Trophoblast cell (in vitro differentiated cells and primary cell): ENCODE measurements at regions not wholly inside any gene's neighbourhood (a gene's known extent, or its start where the extent isn't known, plus 50 kb on each side); places are given as distances from the start of the nearest gene placed in this dataset.
A peak's percentile ranks its signal among the peaks of the same experiment; 100 is the strongest.

ENCODE experiments used
- DNase-seq, 2 donors: peaks; one replicate each; pipeline ENCODE4 v3.0.0-alpha.2; 2016
- H2AFZ ChIP-seq: 2 replicates; pipeline ENCODE4 v1.6.1; 2013; ENCODE audit warnings: low read length, moderate library complexity, mild to moderate bottlenecking; ENCODE audit not compliant: insufficient read depth, poor library complexity
- H2AK5ac ChIP-seq: 2 replicates; pipeline ENCODE4 v1.6.1; 2013; ENCODE audit warnings: mild to moderate bottlenecking, low read length
- H2BK120ac ChIP-seq: 2 replicates; pipeline ENCODE4 v1.6.1; 2013; ENCODE audit warnings: low read length, mild to moderate bottlenecking, moderate library complexity; ENCODE audit not compliant: insufficient read depth, poor library complexity
- H2BK12ac ChIP-seq: 2 replicates; pipeline ENCODE4 v1.6.1; 2013; ENCODE audit warnings: mild to moderate bottlenecking, low read length, moderate library complexity
- H2BK5ac ChIP-seq: 2 replicates; pipeline ENCODE4 v1.6.1; 2013; ENCODE audit warnings: low read length, low read depth, moderate library complexity, mild to moderate bottlenecking; ENCODE audit not compliant: poor library complexity
- H3K14ac ChIP-seq: 2 replicates; pipeline ENCODE4 v1.6.1; 2013; ENCODE audit warnings: mild to moderate bottlenecking, low read length
- H3K18ac ChIP-seq: 2 replicates; pipeline ENCODE4 v1.6.1; 2013; ENCODE audit warnings: mild to moderate bottlenecking, low read length
- H3K23ac ChIP-seq: 2 replicates; pipeline ENCODE4 v1.6.1; 2013; ENCODE audit warnings: low read length
- H3K27ac ChIP-seq: 2 replicates; pipeline ENCODE4 v1.5.1; 2013; ENCODE audit warnings: low read depth, mild to moderate bottlenecking, inconsistent platforms, low read length, moderate library complexity
- H3K27me3 ChIP-seq: 2 replicates; pipeline ENCODE4 v1.6.1; 2013; ENCODE audit warnings: inconsistent platforms, mild to moderate bottlenecking, low read length, moderate library complexity; ENCODE audit not compliant: insufficient read depth
- H3K36me3 ChIP-seq, 2 experiments: 1 replicate in 1 of 2; 2 replicates in 1 of 2; pipeline ENCODE4 v1.6.1; 2013; ENCODE audit warnings: low read length in 2 of 2, mild to moderate bottlenecking in 2 of 2, moderate library complexity in 1 of 2; ENCODE audit not compliant: insufficient read depth in 2 of 2, control insufficient read depth in 1 of 2
- H3K4ac ChIP-seq: 2 replicates; pipeline ENCODE4 v1.6.1; 2013; ENCODE audit warnings: low read depth, mild to moderate bottlenecking, low read length, moderate library complexity
- H3K4me1 ChIP-seq, 2 experiments: 1 replicate in 1 of 2; 2 replicates in 1 of 2; pipeline ENCODE4 v1.6.1; 2013; ENCODE audit warnings: low read length in 2 of 2, mild to moderate bottlenecking in 2 of 2, moderate library complexity in 1 of 2; ENCODE audit not compliant: insufficient read depth in 2 of 2, control insufficient read depth in 1 of 2
- H3K4me2 ChIP-seq: 2 replicates; pipeline ENCODE4 v1.6.1; 2013; ENCODE audit warnings: inconsistent platforms, mild to moderate bottlenecking, low read length, moderate library complexity
- H3K4me3 ChIP-seq: 2 replicates; pipeline ENCODE4 v1.5.1; 2013; ENCODE audit warnings: mild to moderate bottlenecking, low read depth, low read length, inconsistent platforms
- H3K79me1 ChIP-seq: one replicate; pipeline ENCODE4 v1.6.1; 2013; ENCODE audit warnings: low read length
- H3K79me2 ChIP-seq: 2 replicates; pipeline ENCODE4 v1.6.1; 2013; ENCODE audit warnings: low read length, mild to moderate bottlenecking; ENCODE audit not compliant: control insufficient read depth, insufficient read depth, poor library complexity
- H3K9ac ChIP-seq: 2 replicates; pipeline ENCODE4 v1.6.1; 2013; ENCODE audit warnings: mild to moderate bottlenecking, low read length
- H3K9me3 ChIP-seq: 2 replicates; pipeline ENCODE4 v1.6.1; 2013; ENCODE audit warnings: low read depth, mild to moderate bottlenecking, control low read depth, inconsistent platforms, low read length; ENCODE audit not compliant: insufficient read depth
- H4K12ac ChIP-seq: 2 replicates; pipeline ENCODE4 v1.6.1; 2013; ENCODE audit warnings: low read depth, mild to moderate bottlenecking, low read length, moderate library complexity
- H4K8ac ChIP-seq: 2 replicates; pipeline ENCODE4 v1.6.1; 2013; ENCODE audit warnings: low read depth, mild to moderate bottlenecking, low read length, moderate library complexity
- H4K91ac ChIP-seq: one replicate; pipeline ENCODE4 v1.6.1; 2013; ENCODE audit warnings: low read depth, mild to moderate bottlenecking, low read length, moderate library complexity
- WGBS: extraction: QIAGEN DNeasy Blood & Tissue Kit; methylation state at CpG from one replicate; pipeline ENCODE4 v1.1.7; 2013; ENCODE audit warnings: missing lambda C conversion rate; ENCODE audit not compliant: insufficient read length, insufficient coverage; ENCODE audit errors: extremely low coverage; 5-methylcytosine and 5-hydroxymethylcytosine counted together

- no peak overlapping the region for H3K4me2 ChIP-seq
- H3K4me1 ChIP-seq, result peaks cover 15 to 29% of the 10 kb centered on the region in 2 experiments
- no peak overlapping the region for H3K4me3 ChIP-seq
- WGBS, result no CpG with 5 or more reads among the region's 2 CpGs
- peak overlapping the region; percentile 10 for H2BK120ac ChIP-seq
- H3K27me3 ChIP-seq, result no peaks in the 10 kb centered on the region
- no peak overlapping the region for H2BK12ac ChIP-seq
- H3K79me2 ChIP-seq, result no peaks in the 10 kb centered on the region
- no peak overlapping the region for H3K23ac ChIP-seq
- H3K18ac ChIP-seq, result peak overlapping the region; percentile 21
- DNase-seq, result peak; percentile 53 to 56
- peak overlapping the region; percentile 71 for H4K91ac ChIP-seq
- H4K12ac ChIP-seq, result no peak overlapping the region
- peak overlapping the region; percentile 21 for H3K4ac ChIP-seq
- no peak overlapping the region for H2AK5ac ChIP-seq
- no peaks in the 10 kb centered on the region for H3K36me3 ChIP-seq
- H3K14ac ChIP-seq, result peak overlapping the region; percentile 16
- H3K9me3 ChIP-seq, result peaks cover 6% of the 10 kb centered on the region
- no peak overlapping the region for H4K8ac ChIP-seq
- H3K27ac ChIP-seq, result no peak overlapping the region
- H2AFZ ChIP-seq, result no peak overlapping the region
- no peak overlapping the region for H2BK5ac ChIP-seq
- peaks cover 22% of the 10 kb centered on the region for H3K79me1 ChIP-seq
- no peak overlapping the region for H3K9ac ChIP-seq
Measured at GRCh38 chr1:43048601-43049011, 89.9 kb upstream of the SLC2A1 start.

DNA sequence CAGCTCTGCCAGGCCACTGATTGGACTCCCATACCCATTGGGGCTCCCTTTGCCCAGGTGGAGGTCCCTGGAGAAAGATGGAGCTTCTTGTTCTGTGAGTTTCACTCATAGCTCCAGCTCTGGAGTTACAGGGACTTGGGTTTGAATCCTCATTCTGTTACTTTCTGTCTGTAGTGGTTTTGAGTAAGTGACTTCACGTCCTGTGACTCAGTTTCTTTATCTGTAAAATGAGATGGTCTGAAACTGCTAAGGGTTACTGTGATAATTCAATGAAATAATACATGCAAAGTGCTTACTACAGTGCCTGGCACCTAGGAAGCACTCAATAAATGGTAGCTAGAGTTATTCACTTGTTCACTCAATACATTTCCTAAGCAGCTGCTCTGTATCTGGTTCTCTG is 88.5 kb upstream of the SLC2A1 start:
- no peak overlapping the region for H4K12ac ChIP-seq
- WGBS, result no CpG with 5 or more reads among the region's 1 CpG
- no peaks in the 10 kb centered on the region for H3K36me3 ChIP-seq
- H3K14ac ChIP-seq, result no peak overlapping the region
- H3K27ac ChIP-seq, result no peak overlapping the region
- H3K79me2 ChIP-seq, result no peaks in the 10 kb centered on the region
- peaks cover 13 to 20% of the 10 kb centered on the region in 2 experiments for H3K4me1 ChIP-seq
- no peak overlapping the region for H3K4me2 ChIP-seq
- H4K91ac ChIP-seq, result no peak overlapping the region
- H2BK12ac ChIP-seq, result peak overlapping the region; percentile 23
- no peaks in the 10 kb centered on the region for H3K27me3 ChIP-seq
- peaks cover 6% of the 10 kb centered on the region for H3K9me3 ChIP-seq
- no peak overlapping the region for H2AFZ ChIP-seq
- no peak overlapping the region for H3K4ac ChIP-seq
- H3K18ac ChIP-seq, result no peak overlapping the region
- no peak overlapping the region for H2AK5ac ChIP-seq
- DNase-seq, result no peak
- H3K4me3 ChIP-seq, result no peak overlapping the region
- no peak overlapping the region for H2BK5ac ChIP-seq
- no peak overlapping the region for H3K9ac ChIP-seq
- H4K8ac ChIP-seq, result no peak overlapping the region
- no peak overlapping the region for H3K23ac ChIP-seq
- H2BK120ac ChIP-seq, result peak overlapping the region; percentile 35
- H3K79me1 ChIP-seq, result peaks cover 12% of the 10 kb centered on the region

GRCh38 chr1:43044572-43045361 is 86.1 kb upstream of the SLC2A1 start:
- Histone ChIP-seq H3K18ac (no peak overlapping the region), H3K4me2 (no peak overlapping the region), H3K36me3 (no peaks in the 10 kb centered on the region), H3K27ac (no peak overlapping the region), H2AFZ (no peak overlapping the region), H2BK12ac (no peak overlapping the region), H3K27me3 (no peaks in the 10 kb centered on the region), H3K4ac (no peak overlapping the region), H2BK5ac (no peak overlapping the region), H4K91ac (peak overlapping the region; percentile 41), H3K9me3 (peaks cover 6% of the 10 kb centered on the region), H3K14ac (no peak overlapping the region), H3K9ac (no peak overlapping the region), H3K23ac (no peak overlapping the region), H3K4me1 (peaks cover 8 to 15% of the 10 kb centered on the region in 2 experiments), H3K79me1 (peaks cover 12% of the 10 kb centered on the region), H2BK120ac (peak overlapping the region; percentile 9), H3K4me3 (no peak overlapping the region), H4K12ac (no peak overlapping the region), H3K79me2 (no peaks in the 10 kb centered on the region), H2AK5ac (no peak overlapping the region), H4K8ac (peak overlapping the region; percentile 50)
- no CpG with 5 or more reads among the region's 6 CpGs for WGBS
- peak; percentile 89 to 94 for DNase-seq

DNA sequence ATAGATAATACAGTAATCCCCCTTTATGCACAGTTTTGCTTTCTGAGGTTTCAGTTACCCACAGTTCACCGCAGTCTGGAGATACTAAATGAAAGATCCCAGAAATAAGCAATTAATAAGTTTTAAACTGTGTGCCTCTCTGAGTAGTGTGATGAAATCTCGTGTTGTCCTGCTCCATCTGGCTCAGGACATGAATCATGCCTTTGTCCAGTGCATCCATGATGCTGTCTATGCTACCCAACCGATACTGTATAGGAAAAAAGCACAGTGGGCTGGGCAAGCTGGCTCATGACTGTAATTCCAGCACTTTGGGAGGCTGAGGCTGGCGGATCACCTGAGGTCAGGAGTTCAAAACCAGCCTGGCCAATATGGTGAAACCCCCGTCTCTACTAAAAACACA is 85.0 kb upstream of the SLC2A1 start:
- no peak overlapping the region for H4K12ac ChIP-seq
- H3K14ac ChIP-seq, result no peak overlapping the region
- no peak overlapping the region for H3K23ac ChIP-seq
- H2AFZ ChIP-seq, result no peak overlapping the region
- no peak overlapping the region for H3K27ac ChIP-seq
- H3K18ac ChIP-seq, result no peak overlapping the region
- no peak overlapping the region for H2BK5ac ChIP-seq
- no peak overlapping the region for H3K4ac ChIP-seq
- H3K36me3 ChIP-seq, result no peaks in the 10 kb centered on the region
- no peak overlapping the region for H3K4me2 ChIP-seq
- H3K79me1 ChIP-seq, result peaks cover 13% of the 10 kb centered on the region
- no CpG with 5 or more reads among the region's 5 CpGs for WGBS
- H3K4me1 ChIP-seq, result peaks cover 4 to 6% of the 10 kb centered on the region in 2 experiments
- peak overlapping the region; percentile 13 for H2BK120ac ChIP-seq
- H2BK12ac ChIP-seq, result no peak overlapping the region
- no peak for DNase-seq
- H4K91ac ChIP-seq, result no peak overlapping the region
- H3K79me2 ChIP-seq, result no peaks in the 10 kb centered on the region
- H3K9me3 ChIP-seq, result peaks cover 6% of the 10 kb centered on the region
- H3K27me3 ChIP-seq, result no peaks in the 10 kb centered on the region
- H3K9ac ChIP-seq, result no peak overlapping the region
- no peak overlapping the region for H4K8ac ChIP-seq
- no peak overlapping the region for H3K4me3 ChIP-seq
- H2AK5ac ChIP-seq, result no peak overlapping the region
